ENCODE measurements at regions not wholly inside any gene's neighbourhood (a gene's known extent, or its start where the extent isn't known, plus 50 kb on each side); places are given as distances from the start of the nearest gene placed in this dataset.
"Not testable (repeated sequence)": the region's sequence is repeated elsewhere in the genome, so short reads cannot be mapped to it uniquely, and the experiment has no call there.

GRCh38 chr6:3977875-3978711 lies 100.8 kb downstream of the FAM217A start:
- DNase-seq (ENCODE audit: low spot score in 2 of 2) = peak in 1 of 2 donors; percentile 61
- H3K4me1 ChIP-seq = peaks cover 0 to 13% (median 2%) of the 10 kb centered on the region in 4 donors
- WGBS, 2 donors = 44 to 50% methylated on average over 16 of the region's 16 CpGs
- peak overlapping the region in 1 of 4 donors; percentile 22 for H3K27ac ChIP-seq
- no peaks in the 10 kb centered on the region for H3K27me3 ChIP-seq
- no peaks in the 10 kb centered on the region for H3K9me3 ChIP-seq
- H3K4me3 ChIP-seq = no peak overlapping the region
- H3K36me3 ChIP-seq = no peaks in the 10 kb centered on the region
- TF ChIP-seq CTCF (IDR thresholded peaks at IDR 0.05) (peak; percentile 46 to 60 (median 56)), EP300 (IDR thresholded peaks at IDR 0.05) (no peak)

- not testable (repeated sequence) for H3K27me3 ChIP-seq; H3K27ac ChIP-seq; H3K9me3 ChIP-seq; DNase-seq (ENCODE audit: low spot score in 2 of 2); H3K36me3 ChIP-seq; H3K4me3 ChIP-seq
- peaks cover 0 to 13% (median 2%) of the 10 kb centered on the region in 4 donors for H3K4me1 ChIP-seq
- WGBS, 2 donors = 78 to 86% methylated on average over 1 of the region's 1 CpG
Measured at GRCh38 chr6:3978966-3979365, 100.0 kb downstream of the FAM217A start.

GRCh38 chr6:3981917-3982316 lies 97.0 kb downstream of the FAM217A start:
- Histone ChIP-seq H3K27me3 (no peaks in the 10 kb centered on the region), H3K4me1 (peaks cover 0 to 17% (median 2%) of the 10 kb centered on the region in 4 donors), H3K4me3 (no peak overlapping the region), H3K27ac (no peak overlapping the region), H3K9me3 (no peaks in the 10 kb centered on the region), H3K36me3 (no peaks in the 10 kb centered on the region)
- TF ChIP-seq POLR2A (IDR thresholded peaks at IDR 0.05) (no peak), CTCF (IDR thresholded peaks at IDR 0.05) (no peak), EP300 (IDR thresholded peaks at IDR 0.05) (no peak)
- DNase-seq (ENCODE audit: low spot score in 2 of 2) = no peak

GRCh38 chr6:3983778-3984177 lies 95.2 kb downstream of the FAM217A start:
- no peak for DNase-seq (ENCODE audit: low spot score in 2 of 2)
- Histone ChIP-seq H3K4me1 (peaks cover 0 to 4% (median 0%) of the 10 kb centered on the region in 4 donors), H3K9me3 (no peaks in the 10 kb centered on the region), H3K27me3 (no peaks in the 10 kb centered on the region), H3K27ac (no peak overlapping the region), H3K4me3 (no peak overlapping the region), H3K36me3 (no peaks in the 10 kb centered on the region)
- no peak for TF ChIP-seq POLR2A (IDR thresholded peaks at IDR 0.05)
- no peak for TF ChIP-seq EP300 (IDR thresholded peaks at IDR 0.05)
- TF ChIP-seq CTCF (IDR thresholded peaks at IDR 0.05) = no peak
- WGBS, 2 donors = 48 to 58% methylated on average over 2 of the region's 2 CpGs

- H3K36me3 ChIP-seq = no peaks in the 10 kb centered on the region
- H3K9me3 ChIP-seq = no peaks in the 10 kb centered on the region
- TF ChIP-seq POLR2A (IDR thresholded peaks at IDR 0.05) (no peak), CTCF (IDR thresholded peaks at IDR 0.05) (no peak), EP300 (IDR thresholded peaks at IDR 0.05) (no peak)
- 92 to 94% methylated on average over 5 of the region's 5 CpGs for WGBS, 2 donors
- H3K27me3 ChIP-seq = no peaks in the 10 kb centered on the region
- no peak for DNase-seq (ENCODE audit: low spot score in 2 of 2)
- H3K27ac ChIP-seq = no peak overlapping the region
- H3K4me3 ChIP-seq = no peak overlapping the region
- H3K4me1 ChIP-seq = peaks cover 0 to 4% (median 0%) of the 10 kb centered on the region in 4 donors
Measured at GRCh38 chr6:3984494-3984893, 94.4 kb downstream of the FAM217A start.

All from tibial nerve (tissue), 4 donors.